Spleen (tissue), 11 donors: ENCODE measurements at regions not wholly inside any gene's neighbourhood (a gene's known extent, or its start where the extent isn't known, plus 50 kb on each side); places are given as distances from the start of the nearest gene placed in this dataset.

Experiments
- DNase-seq: peaks from one replicate; pipeline ENCODE4 v3.0.0-alpha.2; 2020
- H3K27ac ChIP-seq, 8 donors: fragments of 200-600 bp; sonication (generic) in 7 of 8; 1 replicate in 4 of 8; 2 replicates in 4 of 8; pipeline versions ENCODE4 v1.5.0 to v1.8.0; 2016 to 2021; ENCODE audit warnings: inconsistent platforms in 4 of 8, mild to moderate bottlenecking in 4 of 8, moderate library complexity in 1 of 8
- H3K27me3 ChIP-seq, 7 donors: fragments of 200-600 bp; sonication (generic) in 6 of 7; replicated peaks in 1 of 7; 1 replicate in 4 of 7; 2 replicates in 3 of 7; pipeline versions ENCODE4 v1.5.0 to v1.8.0; 2016 to 2021; ENCODE audit warnings: inconsistent platforms in 3 of 7, mild to moderate bottlenecking in 1 of 7
- H3K36me3 ChIP-seq, 6 donors: fragments of 200-600 bp; sonication (generic) in 5 of 6; 1 replicate in 4 of 6; 2 replicates in 2 of 6; pipeline versions ENCODE4 v1.5.0 to v1.8.0; 2016 to 2021; ENCODE audit warnings: inconsistent platforms in 2 of 6
- H3K4me1 ChIP-seq, 6 donors: fragments of 200-600 bp; sonication (generic) in 5 of 6; 1 replicate in 3 of 6; 2 replicates in 3 of 6; pipeline versions ENCODE4 v1.5.0 to v1.8.0; 2016 to 2021; ENCODE audit warnings: inconsistent platforms in 3 of 6
- H3K4me3 ChIP-seq, 8 donors: fragments of 200-600 bp; sonication (generic) in 7 of 8; 1 replicate in 4 of 8; 2 replicates in 4 of 8; pipeline versions ENCODE4 v1.5.0 to v1.8.0; 2016 to 2021; ENCODE audit warnings: inconsistent platforms in 4 of 8, mild to moderate bottlenecking in 4 of 8, moderate library complexity in 2 of 8
- H3K9me3 ChIP-seq, 8 donors: fragments of 200-600 bp; sonication (generic) in 7 of 8; 1 replicate in 4 of 8; 2 replicates in 4 of 8; pipeline versions ENCODE4 v1.5.0 to v1.8.0; 2016 to 2021; ENCODE audit warnings: inconsistent platforms in 4 of 8
- POLR2A ChIP-seq, 3 donors: fragments of 450-650 bp; IDR thresholded peaks; one replicate each; pipeline ENCODE4 v1.5.1; 2017; ENCODE audit warnings: antibody characterized with exemption in 3 of 3, mild to moderate bottlenecking in 1 of 3
- POLR2AphosphoS5 ChIP-seq, 3 donors: sonication (generic); formaldehyde crosslinking; IDR thresholded peaks; one replicate each; pipeline ENCODE4 v1.5.1; 2017; ENCODE audit warnings: antibody characterized with exemption in 3 of 3
- WGBS, 5 donors: extraction: QIAGEN DNeasy Blood & Tissue Kit in 3 of 5; methylation state at CpG; one replicate each; pipeline versions ENCODE4 v1.1.5 to v1.1.7; 2013 to 2018; 5-methylcytosine and 5-hydroxymethylcytosine counted together
- intact Hi-C: fragments of 100-400 bp; cut with DNase I; formaldehyde crosslinking; loops from one replicate; pipeline ENCODE4 v1.15.0; 2023; ENCODE audit warnings: low total_unique reads
- TF ChIP-seq, protein P1 (sequence below), 11 experiments: fragments of 200-600 bp in 7 of 11; fragments of 450-650 bp in 4 of 11; sonication (generic) in 4 of 11; IDR thresholded peaks in 8 of 11; conservative IDR thresholded peaks in 3 of 11; 1 replicate in 7 of 11; 2 replicates in 4 of 11; pipeline versions ENCODE4 v1.4.0 to v1.8.0; 2016 to 2021; ENCODE audit warnings: antibody characterized with exemption in 11 of 11, inconsistent platforms in 4 of 11, mild to moderate bottlenecking in 1 of 11
- donor health status: healthy with polysubstance abuse.
- donor health status: DM: no; HTN: no; CAD: no; lungs with moderate emphysema.
- donor health status: DM: no; HTN: no; CAD: no.
- donor health status: Bipolar disorder and iron deficiency.
- donor health status: healthy.
- donor health status: DM: no; HTN: no; CAD: no.
- donor health status: DM: yes; HTN: yes; CAD: no.

DNA sequence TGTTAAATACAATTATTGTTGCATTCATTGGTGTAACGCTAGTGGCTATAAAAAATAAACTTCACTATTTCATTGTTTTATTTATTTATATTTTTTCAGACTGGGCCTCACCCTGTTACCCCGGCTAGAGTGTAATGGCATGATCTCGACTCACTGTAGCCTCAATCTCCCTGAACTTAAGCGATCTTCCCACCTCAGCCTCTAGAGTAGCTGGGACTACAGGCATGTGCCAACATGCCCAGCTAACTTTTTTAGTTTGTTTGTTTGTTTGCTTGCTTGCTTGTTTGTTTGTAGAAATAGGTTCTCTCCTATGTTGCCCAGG is 387.4 kb upstream of the PTBP2 start:
- H3K36me3 ChIP-seq: no peaks in the 10 kb centered on the region
- TF ChIP-seq POLR2A (IDR thresholded peaks at IDR 0.05) (no peak), POLR2AphosphoS5 (IDR thresholded peaks at IDR 0.05) (no peak)
- TF ChIP-seq, protein P1, sequence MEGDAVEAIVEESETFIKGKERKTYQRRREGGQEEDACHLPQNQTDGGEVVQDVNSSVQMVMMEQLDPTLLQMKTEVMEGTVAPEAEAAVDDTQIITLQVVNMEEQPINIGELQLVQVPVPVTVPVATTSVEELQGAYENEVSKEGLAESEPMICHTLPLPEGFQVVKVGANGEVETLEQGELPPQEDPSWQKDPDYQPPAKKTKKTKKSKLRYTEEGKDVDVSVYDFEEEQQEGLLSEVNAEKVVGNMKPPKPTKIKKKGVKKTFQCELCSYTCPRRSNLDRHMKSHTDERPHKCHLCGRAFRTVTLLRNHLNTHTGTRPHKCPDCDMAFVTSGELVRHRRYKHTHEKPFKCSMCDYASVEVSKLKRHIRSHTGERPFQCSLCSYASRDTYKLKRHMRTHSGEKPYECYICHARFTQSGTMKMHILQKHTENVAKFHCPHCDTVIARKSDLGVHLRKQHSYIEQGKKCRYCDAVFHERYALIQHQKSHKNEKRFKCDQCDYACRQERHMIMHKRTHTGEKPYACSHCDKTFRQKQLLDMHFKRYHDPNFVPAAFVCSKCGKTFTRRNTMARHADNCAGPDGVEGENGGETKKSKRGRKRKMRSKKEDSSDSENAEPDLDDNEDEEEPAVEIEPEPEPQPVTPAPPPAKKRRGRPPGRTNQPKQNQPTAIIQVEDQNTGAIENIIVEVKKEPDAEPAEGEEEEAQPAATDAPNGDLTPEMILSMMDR (IDR thresholded peaks at IDR 0.05 in 8 of 11, conservative IDR thresholded peaks at IDR 0.05 in 3 of 11): no peak
- no peaks in the 10 kb centered on the region for H3K4me1 ChIP-seq
- intact Hi-C loops: no loop called here
- no peak overlapping the region for H3K27ac ChIP-seq
- no peak for DNase-seq
- no peak overlapping the region for H3K4me3 ChIP-seq
- peaks cover 0 to 2% (median 0%) of the 10 kb centered on the region in 8 donors for H3K9me3 ChIP-seq
- WGBS, 5 donors: 87 to 95% (median 91%) methylated on average over 4 of the region's 4 CpGs
- no peaks in the 10 kb centered on the region for H3K27me3 ChIP-seq

DNA sequence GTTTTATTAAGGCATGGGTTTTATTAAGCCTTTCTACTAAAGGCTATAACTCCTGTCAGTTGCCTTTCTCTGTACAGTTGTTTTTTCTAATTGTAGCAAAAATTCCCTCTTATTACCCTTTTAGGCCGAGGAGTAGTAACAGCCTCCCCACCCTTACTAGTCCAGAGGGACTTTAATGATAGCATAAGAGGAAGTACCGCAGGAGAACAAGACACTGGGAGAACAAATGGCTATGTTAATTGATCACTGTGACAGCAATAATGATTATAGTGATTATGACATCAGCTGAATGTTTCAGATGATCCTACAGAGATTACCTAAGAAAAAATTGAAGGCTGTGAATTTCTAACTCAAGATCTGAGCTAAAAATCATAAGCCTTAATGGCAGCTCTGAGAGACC is 383.0 kb upstream of the PTBP2 start:
- H3K9me3 ChIP-seq: peaks cover 0 to 2% (median 0%) of the 10 kb centered on the region in 8 donors
- TF ChIP-seq POLR2A (IDR thresholded peaks at IDR 0.05) (no peak), POLR2AphosphoS5 (IDR thresholded peaks at IDR 0.05) (no peak)
- H3K4me3 ChIP-seq: no peak overlapping the region
- DNase-seq: no peak
- H3K36me3 ChIP-seq: no peaks in the 10 kb centered on the region
- no peaks in the 10 kb centered on the region for H3K27me3 ChIP-seq
- H3K4me1 ChIP-seq: no peaks in the 10 kb centered on the region
- 63 to 83% (median 77%) methylated on average over 2 of the region's 2 CpGs for WGBS, 5 donors
- no peak overlapping the region for H3K27ac ChIP-seq
- intact Hi-C loops: no loop called here

DNA sequence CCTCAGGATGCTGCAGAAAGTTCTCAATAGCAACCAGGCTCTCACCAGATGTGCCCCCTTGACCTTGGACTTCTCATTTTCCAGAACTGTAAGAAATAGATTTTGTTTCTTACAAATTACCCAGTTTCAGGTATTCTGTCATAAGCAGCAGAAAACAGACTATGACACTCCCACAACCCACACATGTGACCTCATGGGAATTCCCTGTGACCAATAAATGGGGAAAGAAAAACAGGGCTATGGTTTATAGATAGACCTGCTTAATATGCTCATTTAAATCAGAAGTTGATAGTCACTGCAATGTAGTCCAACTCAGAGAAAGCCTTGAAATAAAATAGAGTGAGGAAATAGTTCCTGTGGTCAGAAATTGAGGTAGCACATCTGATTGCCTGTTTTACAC is 380.9 kb upstream of the PTBP2 start:
- no peaks in the 10 kb centered on the region for H3K36me3 ChIP-seq
- no peak overlapping the region for H3K27ac ChIP-seq
- H3K9me3 ChIP-seq: peaks cover 0 to 10% (median 6%) of the 10 kb centered on the region in 8 donors
- intact Hi-C loops: no loop called here
- no peak overlapping the region for H3K4me3 ChIP-seq
- TF ChIP-seq POLR2AphosphoS5 (IDR thresholded peaks at IDR 0.05) (no peak), POLR2A (IDR thresholded peaks at IDR 0.05) (no peak)
- TF ChIP-seq, protein P1 (IDR thresholded peaks at IDR 0.05 in 8 of 11, conservative IDR thresholded peaks at IDR 0.05 in 3 of 11): no peak
- no peak for DNase-seq
- H3K27me3 ChIP-seq: no peaks in the 10 kb centered on the region
- H3K4me1 ChIP-seq: no peaks in the 10 kb centered on the region

DNA sequence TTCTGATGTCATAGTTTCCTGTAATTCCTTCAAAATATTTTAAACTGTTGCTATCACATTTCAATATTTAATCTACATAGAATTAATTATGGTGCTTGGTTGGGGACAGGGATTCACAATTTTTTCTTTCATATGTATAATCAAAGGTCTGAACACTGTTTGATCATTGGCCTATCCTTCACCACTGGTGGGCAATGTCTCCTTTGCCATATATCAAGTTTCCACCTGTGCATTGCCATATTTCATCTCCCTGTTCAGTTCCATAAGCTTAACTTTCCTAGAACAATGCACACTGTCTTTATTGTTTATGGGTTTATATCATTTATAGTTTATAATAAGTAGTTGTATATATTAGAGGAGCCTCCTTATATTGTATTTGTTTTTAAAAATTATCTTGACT is 374.9 kb upstream of the PTBP2 start:
- DNase-seq: no peak
- intact Hi-C loops: no loop called here
- no peak overlapping the region for H3K27ac ChIP-seq
- H3K36me3 ChIP-seq: no peaks in the 10 kb centered on the region
- H3K27me3 ChIP-seq: no peaks in the 10 kb centered on the region
- no peak for TF ChIP-seq POLR2AphosphoS5 (IDR thresholded peaks at IDR 0.05)
- no peak for TF ChIP-seq POLR2A (IDR thresholded peaks at IDR 0.05)
- TF ChIP-seq, protein P1 (IDR thresholded peaks at IDR 0.05 in 8 of 11, conservative IDR thresholded peaks at IDR 0.05 in 3 of 11): no peak
- H3K9me3 ChIP-seq: peaks cover 0 to 9% (median 6%) of the 10 kb centered on the region in 8 donors
- H3K4me1 ChIP-seq: no peaks in the 10 kb centered on the region
- H3K4me3 ChIP-seq: no peak overlapping the region

DNA sequence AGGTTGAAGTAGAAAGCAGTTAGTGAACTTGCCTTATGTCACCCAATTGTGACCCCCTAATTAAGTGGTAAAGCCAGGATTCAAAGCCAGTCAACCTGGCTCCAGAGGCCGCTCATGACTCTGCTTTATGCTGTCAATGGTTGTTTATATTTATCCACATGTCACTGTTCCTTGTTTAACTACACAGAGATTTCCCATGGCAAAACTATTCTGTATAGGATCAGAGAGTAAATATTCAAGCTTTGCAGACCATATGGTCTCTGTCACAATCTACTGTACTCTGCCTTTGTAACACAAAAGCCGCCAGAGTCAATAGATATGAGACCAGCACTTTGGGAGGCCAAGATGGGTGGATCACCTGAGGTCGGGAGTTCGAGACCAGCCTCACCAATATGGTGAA is 371.7 kb upstream of the PTBP2 start:
- H3K9me3 ChIP-seq: peaks cover 0 to under 1% (median 0%) of the 10 kb centered on the region in 8 donors
- TF ChIP-seq, protein P1 (IDR thresholded peaks at IDR 0.05 in 8 of 11, conservative IDR thresholded peaks at IDR 0.05 in 3 of 11): no peak
- TF ChIP-seq POLR2A (IDR thresholded peaks at IDR 0.05) (no peak), POLR2AphosphoS5 (IDR thresholded peaks at IDR 0.05) (no peak)
- intact Hi-C loops: no loop called here
- DNase-seq: no peak
- H3K4me3 ChIP-seq: no peak overlapping the region
- no peaks in the 10 kb centered on the region for H3K27me3 ChIP-seq
- H3K27ac ChIP-seq: no peak overlapping the region
- 76 to 94% (median 88%) methylated on average over 4 of the region's 4 CpGs for WGBS, 5 donors
- H3K36me3 ChIP-seq: no peaks in the 10 kb centered on the region
- no peaks in the 10 kb centered on the region for H3K4me1 ChIP-seq
